HepG2 (cell line): ENCODE measurements at regions not wholly inside any gene's neighbourhood (a gene's known extent, or its start where the extent isn't known, plus 50 kb on each side); places are given as distances from the start of the nearest gene placed in this dataset.

Experiments
- CBFB ChIP-seq: sonication (generic); formaldehyde crosslinking; IDR thresholded peaks from 2 replicates; pipeline ENCODE4 v1.4.0; 2020; ENCODE audit warnings: missing genetic modification reagents
- FOSL2 ChIP-seq: sonication (generic); formaldehyde crosslinking; IDR thresholded peaks from 2 replicates; pipeline ENCODE4 v1.4.0; 2020; ENCODE audit warnings: missing genetic modification reagents
- GPN1 ChIP-seq: sonication (generic); formaldehyde crosslinking; IDR thresholded peaks from 2 replicates; pipeline ENCODE4 v1.5.1; 2020; ENCODE audit warnings: missing genetic modification reagents, borderline replicate concordance
- HDAC2 ChIP-seq: sonication (generic); formaldehyde crosslinking; IDR thresholded peaks from 2 replicates; pipeline ENCODE4 v1.4.0; 2020; ENCODE audit warnings: missing genetic modification reagents
- ZBTB40 ChIP-seq, 2 experiments: fragments of 450-650 bp in 1 of 2; sonication (generic) in 1 of 2; formaldehyde crosslinking in 1 of 2; IDR thresholded peaks; 2 replicates each; pipeline versions ENCODE4 v1.6.1 to v1.8.0; 2016 to 2022; ENCODE audit warnings: antibody characterized with exemption in 1 of 2, mild to moderate bottlenecking in 1 of 2, missing genetic modification reagents in 1 of 2
- ZNF747 ChIP-seq: sonication (generic); formaldehyde crosslinking; IDR thresholded peaks from 2 replicates; pipeline ENCODE4 v1.8.1; 2023; ENCODE audit warnings: missing genetic modification reagents, mild to moderate bottlenecking, borderline replicate concordance
- TF ChIP-seq, protein P1 (sequence below): sonication (generic); formaldehyde crosslinking; IDR thresholded peaks from 2 replicates; pipeline ENCODE4 v1.4.0; 2020; ENCODE audit warnings: low read depth, mild to moderate bottlenecking, missing genetic modification reagents
- TF ChIP-seq, protein P2 (sequence below): sonication (generic); formaldehyde crosslinking; conservative IDR thresholded peaks from 2 replicates; pipeline ENCODE4 v1.4.0; 2020; ENCODE audit warnings: missing genetic modification reagents
- TF ChIP-seq, protein P3 (sequence below): sonication (generic); formaldehyde crosslinking; IDR thresholded peaks from 2 replicates; pipeline ENCODE4 v1.8.1; 2023; ENCODE audit warnings: mild to moderate bottlenecking, missing genetic modification reagents
- TF ChIP-seq, protein P4 (sequence below): sonication (generic); formaldehyde crosslinking; conservative IDR thresholded peaks from 2 replicates; pipeline ENCODE4 v1.4.0; 2020; ENCODE audit warnings: missing genetic modification reagents

DNA sequence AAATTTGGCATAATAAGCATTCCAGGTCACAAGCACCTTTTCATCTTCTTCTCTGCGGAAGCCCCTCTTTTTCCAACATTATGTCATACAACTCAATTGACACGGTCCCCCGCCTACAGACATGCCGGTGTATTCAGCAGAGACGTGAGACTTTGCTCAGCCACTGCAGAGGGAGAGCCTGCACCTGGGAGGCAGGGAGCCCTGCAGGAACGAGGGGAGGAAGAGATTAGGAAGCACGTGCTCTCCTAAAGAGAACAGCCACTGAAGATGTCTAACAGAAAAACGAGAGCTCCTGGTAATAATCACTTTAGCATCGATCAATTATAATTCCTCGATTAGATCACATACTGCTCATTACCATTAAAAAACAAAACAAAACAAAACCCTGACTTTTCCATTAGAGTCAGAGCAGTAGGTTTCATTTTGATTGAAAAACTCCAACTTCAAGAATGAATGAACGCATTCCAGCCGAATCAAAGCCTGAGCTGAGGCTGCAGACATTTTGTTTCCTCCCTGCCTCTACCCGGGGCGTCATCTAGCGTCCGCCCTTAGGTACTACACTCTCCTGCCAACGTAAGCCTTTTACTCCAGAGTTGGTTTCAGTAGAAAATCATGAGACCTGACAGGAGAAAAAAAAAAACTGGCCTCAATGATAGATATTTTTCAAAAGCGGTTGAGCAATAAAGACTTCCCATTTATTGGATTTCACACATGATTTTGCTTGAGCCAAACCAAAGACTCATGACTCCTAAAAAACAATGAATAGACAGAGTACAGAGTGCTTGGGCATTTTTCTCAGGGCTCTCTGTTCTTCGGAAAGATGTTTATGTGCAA is 194.5 kb downstream of the KATNAL1 start:
- TF ChIP-seq HDAC2 (CRISPR knock-in tag) (no peak), FOSL2 (CRISPR knock-in tag) (no peak), CBFB (CRISPR knock-in tag) (no peak), ZNF747 (CRISPR knock-in tag) (no peak), GPN1 (CRISPR knock-in tag) (no peak), ZBTB40 (IDR thresholded peaks at IDR 0.05) (no peak), ZBTB40 (CRISPR knock-in tag; IDR thresholded peaks at IDR 0.05) (no peak)
- TF ChIP-seq, protein P1, sequence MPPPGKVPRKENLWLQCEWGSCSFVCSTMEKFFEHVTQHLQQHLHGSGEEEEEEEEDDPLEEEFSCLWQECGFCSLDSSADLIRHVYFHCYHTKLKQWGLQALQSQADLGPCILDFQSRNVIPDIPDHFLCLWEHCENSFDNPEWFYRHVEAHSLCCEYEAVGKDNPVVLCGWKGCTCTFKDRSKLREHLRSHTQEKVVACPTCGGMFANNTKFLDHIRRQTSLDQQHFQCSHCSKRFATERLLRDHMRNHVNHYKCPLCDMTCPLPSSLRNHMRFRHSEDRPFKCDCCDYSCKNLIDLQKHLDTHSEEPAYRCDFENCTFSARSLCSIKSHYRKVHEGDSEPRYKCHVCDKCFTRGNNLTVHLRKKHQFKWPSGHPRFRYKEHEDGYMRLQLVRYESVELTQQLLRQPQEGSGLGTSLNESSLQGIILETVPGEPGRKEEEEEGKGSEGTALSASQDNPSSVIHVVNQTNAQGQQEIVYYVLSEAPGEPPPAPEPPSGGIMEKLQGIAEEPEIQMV (CRISPR knock-in tag), result no peak
- TF ChIP-seq, protein P2, sequence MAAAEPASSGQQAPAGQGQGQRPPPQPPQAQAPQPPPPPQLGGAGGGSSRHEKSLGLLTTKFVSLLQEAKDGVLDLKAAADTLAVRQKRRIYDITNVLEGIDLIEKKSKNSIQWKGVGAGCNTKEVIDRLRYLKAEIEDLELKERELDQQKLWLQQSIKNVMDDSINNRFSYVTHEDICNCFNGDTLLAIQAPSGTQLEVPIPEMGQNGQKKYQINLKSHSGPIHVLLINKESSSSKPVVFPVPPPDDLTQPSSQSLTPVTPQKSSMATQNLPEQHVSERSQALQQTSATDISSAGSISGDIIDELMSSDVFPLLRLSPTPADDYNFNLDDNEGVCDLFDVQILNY (CRISPR knock-in tag), result no peak
- TF ChIP-seq, protein P3, sequence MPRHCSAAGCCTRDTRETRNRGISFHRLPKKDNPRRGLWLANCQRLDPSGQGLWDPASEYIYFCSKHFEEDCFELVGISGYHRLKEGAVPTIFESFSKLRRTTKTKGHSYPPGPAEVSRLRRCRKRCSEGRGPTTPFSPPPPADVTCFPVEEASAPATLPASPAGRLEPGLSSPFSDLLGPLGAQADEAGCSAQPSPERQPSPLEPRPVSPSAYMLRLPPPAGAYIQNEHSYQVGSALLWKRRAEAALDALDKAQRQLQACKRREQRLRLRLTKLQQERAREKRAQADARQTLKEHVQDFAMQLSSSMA (CRISPR knock-in tag), result no peak
- TF ChIP-seq, protein P4, sequence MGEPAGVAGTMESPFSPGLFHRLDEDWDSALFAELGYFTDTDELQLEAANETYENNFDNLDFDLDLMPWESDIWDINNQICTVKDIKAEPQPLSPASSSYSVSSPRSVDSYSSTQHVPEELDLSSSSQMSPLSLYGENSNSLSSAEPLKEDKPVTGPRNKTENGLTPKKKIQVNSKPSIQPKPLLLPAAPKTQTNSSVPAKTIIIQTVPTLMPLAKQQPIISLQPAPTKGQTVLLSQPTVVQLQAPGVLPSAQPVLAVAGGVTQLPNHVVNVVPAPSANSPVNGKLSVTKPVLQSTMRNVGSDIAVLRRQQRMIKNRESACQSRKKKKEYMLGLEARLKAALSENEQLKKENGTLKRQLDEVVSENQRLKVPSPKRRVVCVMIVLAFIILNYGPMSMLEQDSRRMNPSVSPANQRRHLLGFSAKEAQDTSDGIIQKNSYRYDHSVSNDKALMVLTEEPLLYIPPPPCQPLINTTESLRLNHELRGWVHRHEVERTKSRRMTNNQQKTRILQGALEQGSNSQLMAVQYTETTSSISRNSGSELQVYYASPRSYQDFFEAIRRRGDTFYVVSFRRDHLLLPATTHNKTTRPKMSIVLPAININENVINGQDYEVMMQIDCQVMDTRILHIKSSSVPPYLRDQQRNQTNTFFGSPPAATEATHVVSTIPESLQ, result no peak
